Panc1 (cell line): ENCODE measurements at regions not wholly inside any gene's neighbourhood (a gene's known extent, or its start where the extent isn't known, plus 50 kb on each side); places are given as distances from the start of the nearest gene placed in this dataset.

ENCODE experiments used
- CTCF ChIP-seq: fragments of 450-650 bp; IDR thresholded peaks from 2 replicates; pipeline ENCODE4 v1.5.1; 2017; ENCODE audit warnings: mild to moderate bottlenecking
- POLR2AphosphoS5 ChIP-seq: IDR thresholded peaks from 2 replicates; pipeline ENCODE4 v1.6.1; 2012; ENCODE audit warnings: mild to moderate bottlenecking, low read depth, low read length, moderate library complexity
- SIN3A ChIP-seq: IDR thresholded peaks from 2 replicates; pipeline ENCODE4 v1.6.1; 2012; ENCODE audit warnings: low read depth, mild to moderate bottlenecking, low read length, moderate library complexity, borderline replicate concordance; ENCODE audit not compliant: insufficient read depth
- TCF7L2 ChIP-seq: IDR thresholded peaks from 2 replicates; pipeline ENCODE4 v1.6.1; 2011; ENCODE audit warnings: mild to moderate bottlenecking, low read depth, low read length, inconsistent platforms

- no peak for TF ChIP-seq CTCF
- TF ChIP-seq POLR2AphosphoS5, result no peak
- no peak for TF ChIP-seq TCF7L2
- TF ChIP-seq SIN3A, result no peak
Observed at GRCh38 chr1:217240656-217241055, 390.2 kb downstream of the GPATCH2 start.
